GM21786 (cell line): ENCODE measurements at regions not wholly inside any gene's neighbourhood (a gene's known extent, or its start where the extent isn't known, plus 50 kb on each side); places are given as distances from the start of the nearest gene placed in this dataset.

ENCODE experiments used
- ATAC-seq: cut with Tn5 transposase; IDR thresholded peaks from one replicate; pipeline ENCODE4 v1.9.1; 2021; ENCODE audit not compliant: unreplicated experiment

DNA sequence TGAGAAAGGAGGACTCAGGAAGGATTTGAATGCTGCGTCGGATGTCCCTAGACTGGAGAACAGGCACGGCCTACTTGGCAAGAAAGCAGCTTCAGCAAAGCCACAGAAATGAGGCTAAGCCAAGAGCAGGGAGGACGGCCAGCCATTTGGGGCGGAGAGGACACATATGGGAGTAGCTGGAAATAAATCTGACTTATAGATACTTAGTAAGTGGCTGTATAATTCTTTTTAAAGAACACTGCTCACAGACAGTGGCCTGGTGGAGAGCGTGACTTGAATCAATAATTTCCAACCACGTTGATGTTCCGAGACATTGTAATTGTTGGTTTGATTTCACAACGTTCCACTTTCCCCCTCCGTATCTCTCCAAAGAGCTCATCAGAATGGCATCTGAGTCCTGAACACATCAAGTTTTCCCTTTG, 67.7 kb upstream of the JCAD start:
- ATAC-seq = no peak

DNA sequence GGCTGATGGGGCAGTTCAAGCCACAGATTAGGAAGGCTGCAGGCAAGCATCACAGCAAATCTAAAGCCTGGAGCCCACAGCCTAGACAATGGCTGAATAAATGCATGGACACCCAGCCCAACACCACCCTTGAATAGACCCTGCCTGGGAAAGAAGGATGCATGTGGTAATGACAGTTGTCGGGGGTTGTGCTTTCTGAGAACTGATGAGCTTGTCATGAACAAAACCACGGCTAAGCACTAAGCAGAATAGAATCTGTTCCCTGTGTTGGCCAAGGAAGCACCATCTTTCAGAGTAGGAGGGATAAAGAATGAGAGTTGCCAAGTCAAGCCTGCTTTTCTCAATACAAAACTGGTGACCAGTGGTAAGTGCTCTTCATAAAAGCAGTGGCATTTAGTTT, 66.1 kb upstream of the JCAD start:
- no peak for ATAC-seq

DNA sequence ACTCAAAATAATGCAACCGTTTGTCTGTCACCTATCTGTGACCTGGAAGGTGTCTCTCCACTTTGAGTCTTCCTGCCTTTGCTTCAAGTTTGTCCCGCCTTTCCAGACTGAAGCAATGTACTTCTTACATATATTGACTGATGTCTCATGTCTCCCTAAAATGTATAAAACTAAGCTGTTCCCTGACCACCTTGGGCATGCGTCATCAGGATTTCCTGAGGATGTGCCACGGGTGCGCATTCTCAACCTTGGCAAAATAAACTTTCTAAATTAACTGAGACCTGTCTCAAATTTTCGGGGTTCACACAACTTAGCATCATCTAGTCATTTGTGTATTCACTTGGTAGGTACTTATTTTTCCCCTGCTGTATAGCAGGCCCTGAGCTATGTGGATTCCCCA, 65.3 kb upstream of the JCAD start:
- ATAC-seq = no peak

DNA sequence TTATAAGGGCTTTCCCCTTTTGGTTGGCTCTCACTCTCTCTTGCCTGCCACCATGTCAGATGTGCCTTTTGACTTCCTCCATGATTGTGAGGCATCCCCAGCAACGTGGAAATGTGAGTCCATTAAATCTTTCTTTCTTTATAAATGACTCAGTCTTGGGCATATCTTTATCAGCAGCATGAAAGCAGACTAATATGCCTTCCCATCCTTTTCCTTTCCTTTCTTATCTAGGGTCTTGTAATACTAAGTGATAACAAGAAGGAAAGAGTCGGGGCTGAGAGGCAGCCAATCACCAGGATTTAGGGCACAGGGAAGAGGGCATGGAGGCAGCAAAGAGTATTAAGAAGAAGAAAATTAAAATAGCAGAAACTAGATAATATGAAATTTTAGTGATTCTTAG, 62.0 kb upstream of the JCAD start:
- ATAC-seq = no peak

DNA sequence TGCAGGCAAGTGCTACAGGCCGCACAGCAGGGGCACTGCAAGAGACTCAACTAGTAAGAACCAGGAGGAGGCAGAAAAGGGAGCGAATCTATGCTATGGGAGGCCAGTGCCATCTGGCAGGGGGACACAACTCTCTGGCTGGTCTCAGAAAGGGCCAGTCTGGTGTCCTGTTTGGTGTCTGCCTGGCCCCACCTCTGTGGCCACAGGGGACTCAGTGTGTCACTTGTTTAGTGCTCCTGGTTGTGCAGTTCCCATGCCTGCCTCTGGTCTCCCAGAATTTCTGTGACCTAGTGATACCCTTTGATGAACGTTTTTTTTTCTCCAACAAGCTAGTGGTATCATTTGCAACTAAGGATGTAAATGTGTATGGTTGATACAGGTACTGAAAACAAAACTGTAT, 59.2 kb upstream of the JCAD start:
- ATAC-seq = no peak

DNA sequence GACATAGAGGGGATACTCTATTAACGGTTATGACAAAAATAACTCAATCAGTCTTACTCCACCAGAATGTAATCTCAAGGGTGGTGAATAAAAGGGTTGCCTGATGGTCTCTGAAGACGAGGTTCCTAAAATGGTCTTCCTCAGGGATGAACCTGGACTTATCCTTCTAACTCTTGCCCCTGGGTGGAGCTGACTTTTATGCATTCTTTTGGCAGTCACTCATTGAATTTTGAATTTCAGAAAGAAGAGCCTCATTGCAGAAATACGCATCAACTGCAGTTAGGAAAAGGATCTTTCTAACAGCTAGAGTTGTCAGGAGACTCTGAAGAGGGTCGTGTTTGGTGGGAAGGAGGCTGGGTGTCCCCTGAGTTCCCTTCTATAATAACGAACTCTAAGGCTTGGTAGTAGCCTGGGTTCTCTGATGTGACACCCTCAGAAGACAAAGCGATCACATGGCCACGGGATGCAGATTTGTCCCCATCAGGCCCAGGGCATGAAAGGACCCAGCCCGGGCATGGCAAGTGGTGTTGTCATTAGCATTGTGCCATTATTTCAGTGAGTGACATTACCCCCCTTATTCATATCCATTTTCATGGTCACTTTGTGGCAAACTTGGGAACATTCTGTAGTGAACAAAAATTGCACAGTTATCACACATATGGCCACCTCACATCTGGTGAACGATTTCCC, 58.6 kb upstream of the JCAD start:
- ATAC-seq = no peak

DNA sequence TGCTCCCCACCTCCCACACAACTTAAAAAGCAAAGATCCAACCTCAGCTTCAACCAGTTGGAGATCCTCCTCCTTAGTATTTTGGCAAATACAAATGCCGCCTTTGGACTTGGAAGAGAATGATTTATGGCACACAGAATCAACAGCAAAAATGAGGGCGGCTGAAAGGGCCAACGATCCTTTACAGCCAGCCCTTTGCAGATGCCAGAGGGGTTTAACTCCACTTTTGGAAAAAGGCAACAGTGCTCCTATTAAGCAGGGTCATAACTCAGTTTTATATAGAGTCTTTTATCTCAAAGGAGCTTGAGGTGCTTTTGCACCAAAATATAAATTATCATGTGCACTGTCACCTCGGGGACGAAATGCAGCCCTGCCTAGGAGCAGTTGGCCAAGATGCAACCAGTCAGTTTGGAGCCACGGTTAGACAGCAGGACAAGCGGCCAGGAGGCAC, 56.7 kb upstream of the JCAD start:
- ATAC-seq = no peak

DNA sequence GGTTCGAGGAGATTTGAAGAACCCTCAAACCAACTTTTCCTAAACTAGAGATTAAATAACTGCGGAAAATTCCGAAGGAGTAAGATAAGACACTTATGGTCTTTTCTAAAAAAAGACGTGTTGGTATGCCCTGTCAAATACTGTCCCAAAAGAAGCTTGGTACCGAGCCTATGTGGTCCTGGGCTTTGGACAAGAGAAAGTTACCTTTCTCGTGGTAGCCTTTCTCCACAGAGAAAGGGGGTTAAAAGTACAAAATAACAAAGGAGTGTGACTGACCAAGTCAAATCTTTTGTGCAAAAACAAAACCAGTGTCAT, 56.2 kb upstream of the JCAD start:
- ATAC-seq = no peak

DNA sequence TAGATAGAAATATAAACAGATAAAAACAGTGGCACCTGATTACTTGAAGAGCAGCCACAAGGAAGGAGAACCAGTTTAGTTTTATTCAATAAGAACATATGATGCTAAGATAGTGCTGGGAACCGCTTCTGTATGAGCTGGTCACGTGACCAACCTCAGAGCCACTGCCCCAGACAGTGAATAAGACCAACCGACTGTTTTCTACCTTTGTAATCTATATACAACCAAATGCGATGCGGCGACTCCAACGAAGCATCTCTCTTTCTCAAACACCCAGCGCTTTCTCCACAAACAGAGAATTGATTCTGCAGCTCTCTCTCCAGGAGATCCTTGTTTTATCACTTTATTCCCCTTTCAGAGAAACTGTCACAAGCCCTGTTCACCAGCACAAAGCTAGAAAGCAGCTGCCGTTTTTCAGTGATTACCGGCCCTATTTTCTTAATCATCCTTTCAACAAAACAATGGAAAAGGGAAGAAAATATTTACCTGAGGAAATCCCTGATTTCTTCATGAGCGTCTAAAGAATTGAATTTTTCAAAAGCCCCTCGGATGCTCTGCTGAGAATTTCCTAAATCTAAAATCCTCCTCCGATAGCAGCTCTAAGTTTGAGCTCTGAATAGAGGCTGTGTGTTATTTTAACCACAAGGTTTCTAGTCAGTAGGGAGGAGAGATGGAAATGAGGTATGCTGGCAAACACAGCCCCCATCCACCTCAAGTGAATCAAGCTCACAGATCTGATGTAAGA, 55.7 kb upstream of the JCAD start:
- ATAC-seq = no peak

DNA sequence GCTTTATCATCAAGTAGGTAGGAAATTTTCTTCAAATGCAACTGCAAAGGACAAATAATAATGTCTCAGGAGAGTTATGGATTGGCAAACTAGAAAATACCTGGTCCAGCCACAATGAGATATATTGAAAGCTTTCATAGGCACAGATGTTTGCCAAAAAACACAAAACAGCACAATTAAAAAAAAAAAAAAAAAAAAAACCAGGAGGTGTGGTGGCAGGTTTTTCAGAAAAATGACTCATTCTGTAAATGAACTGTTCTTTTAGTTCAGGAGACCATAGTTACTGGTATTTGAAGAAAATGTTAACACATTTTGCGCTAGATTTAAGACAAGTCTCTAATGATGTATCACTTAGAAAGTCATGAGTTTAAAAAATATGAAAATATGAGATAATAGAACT, 55.0 kb upstream of the JCAD start:
- no peak for ATAC-seq

DNA sequence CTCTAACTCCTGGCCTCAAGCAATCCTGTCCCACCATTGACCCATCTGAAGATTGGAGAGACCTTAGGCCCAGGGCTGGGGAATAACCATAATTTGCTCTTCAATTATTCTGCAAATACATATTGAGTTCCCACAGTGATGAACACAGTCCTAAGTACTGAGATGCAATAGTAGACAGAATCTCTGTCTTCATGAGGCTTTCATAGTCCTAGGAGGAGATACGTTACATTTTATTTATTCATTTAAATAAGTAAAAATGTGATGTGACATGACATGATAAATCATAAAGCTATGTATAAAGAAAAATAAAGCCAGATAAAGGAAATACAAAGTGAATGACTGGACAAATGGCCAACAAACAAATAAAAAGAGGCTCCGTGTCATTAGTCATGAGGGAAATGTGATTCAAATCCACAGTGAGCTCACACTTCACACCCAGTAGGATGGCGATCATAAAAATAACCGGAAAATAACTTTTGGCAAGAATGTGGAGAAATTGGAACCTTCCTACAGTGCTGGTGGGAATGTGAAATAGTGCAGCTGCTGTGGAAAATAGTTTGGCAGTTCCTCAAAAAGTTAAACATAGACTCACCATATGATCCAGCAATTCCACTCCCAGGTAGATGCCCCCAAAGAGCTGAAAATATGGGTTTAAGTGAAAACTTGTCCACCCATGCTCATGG, 52.1 kb upstream of the JCAD start:
- no peak for ATAC-seq
